HG02642 (cell line): ENCODE measurements at regions not wholly inside any gene's neighbourhood (a gene's known extent, or its start where the extent isn't known, plus 50 kb on each side); places are given as distances from the start of the nearest gene placed in this dataset.
A peak's percentile ranks its signal among the peaks of the same experiment; 100 is the strongest.

ENCODE experiments used
- ATAC-seq: cut with Tn5 transposase; IDR thresholded peaks from one replicate; pipeline ENCODE4 v1.9.1; 2021; ENCODE audit warnings: mild to moderate bottlenecking; ENCODE audit not compliant: unreplicated experiment, poor library complexity

DNA sequence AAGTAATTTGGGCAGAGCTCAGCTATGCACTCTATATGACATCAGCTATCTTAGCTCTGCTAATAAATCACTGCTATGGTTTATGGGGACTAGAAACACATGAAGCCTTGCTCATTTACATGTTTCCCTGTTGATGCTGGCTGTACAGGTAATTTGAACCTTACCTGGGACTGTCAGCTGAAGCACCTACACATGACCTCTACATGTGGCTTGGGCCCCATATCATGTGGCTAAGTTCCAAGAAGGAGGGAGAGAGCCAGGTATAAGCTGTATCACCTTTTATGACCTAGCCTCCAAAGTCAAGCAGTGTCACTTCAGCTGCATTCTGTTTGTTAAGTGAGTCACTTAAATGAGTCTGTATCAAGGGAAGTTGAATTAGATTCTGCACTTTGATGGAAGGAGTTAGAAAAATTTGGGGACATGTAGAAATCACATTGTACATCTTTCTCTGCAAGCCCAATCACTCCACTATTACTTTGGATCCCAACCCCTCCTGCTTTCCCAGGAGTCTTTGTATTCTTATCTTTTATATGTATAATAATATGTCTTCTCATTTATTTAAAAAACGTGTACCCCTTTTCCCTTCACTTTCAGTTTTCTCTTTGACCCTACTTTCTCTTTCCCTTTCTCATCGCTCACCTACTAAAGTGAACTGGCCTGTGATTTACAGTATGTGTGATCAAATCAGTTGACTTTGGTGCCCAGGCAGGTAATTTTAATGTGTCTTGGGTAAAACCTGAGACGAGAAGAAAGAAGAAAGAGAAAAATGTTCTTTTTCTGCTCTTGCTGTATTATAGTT is 53.4 kb upstream of the PRKACB start:
- ATAC-seq: peak; percentile 78

- no peak for ATAC-seq
Measured at GRCh38 chr1:84089867-84090266, 54.2 kb upstream of the PRKACB start.

- ATAC-seq: no peak
Measured at GRCh38 chr1:84089465-84089864, 54.6 kb upstream of the PRKACB start.

DNA sequence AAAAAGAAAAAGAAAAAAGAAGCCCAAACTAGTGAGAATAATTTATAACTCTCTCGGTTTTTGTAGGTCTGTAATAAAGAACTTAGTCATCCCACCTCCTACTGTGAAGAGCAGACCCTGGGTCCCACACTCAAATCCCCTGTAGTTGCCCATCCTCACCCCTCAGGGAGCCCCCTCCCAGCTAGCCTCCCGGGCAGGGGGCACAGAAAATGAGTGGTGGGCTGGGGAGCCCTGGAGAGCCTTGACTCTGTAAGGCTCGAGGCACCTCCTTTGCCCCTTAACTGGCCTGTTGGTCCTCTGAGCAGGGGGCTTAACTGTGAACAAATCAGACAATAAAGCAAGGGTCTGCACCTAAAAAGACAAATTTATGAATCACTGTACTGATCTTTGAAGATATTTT is 57.5 kb upstream of the PRKACB start:
- ATAC-seq: no peak

DNA sequence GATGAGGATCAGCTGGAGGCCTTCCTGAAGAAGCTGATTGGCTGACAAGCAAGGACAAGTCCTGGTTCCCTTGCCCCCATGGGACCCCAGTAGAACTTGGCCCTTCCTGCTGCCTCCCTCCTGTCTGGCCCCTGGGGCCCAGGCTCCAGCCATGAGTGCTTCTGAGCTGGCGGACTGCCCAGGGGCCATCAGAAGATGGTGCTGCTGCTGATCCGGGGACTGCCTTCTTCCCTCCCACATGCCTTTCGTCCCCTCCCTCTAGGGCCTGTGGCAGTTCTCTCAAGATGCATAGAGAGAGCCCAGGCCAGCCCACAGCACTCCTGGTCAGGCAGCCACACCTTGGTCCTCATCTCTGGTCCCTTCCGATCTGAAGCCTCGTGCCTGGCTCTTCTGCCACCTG is 57.9 kb upstream of the PRKACB start:
- ATAC-seq: no peak

GRCh38 chr1:84083307-84083706 is 60.8 kb upstream of the PRKACB start:
- ATAC-seq: no peak

DNA sequence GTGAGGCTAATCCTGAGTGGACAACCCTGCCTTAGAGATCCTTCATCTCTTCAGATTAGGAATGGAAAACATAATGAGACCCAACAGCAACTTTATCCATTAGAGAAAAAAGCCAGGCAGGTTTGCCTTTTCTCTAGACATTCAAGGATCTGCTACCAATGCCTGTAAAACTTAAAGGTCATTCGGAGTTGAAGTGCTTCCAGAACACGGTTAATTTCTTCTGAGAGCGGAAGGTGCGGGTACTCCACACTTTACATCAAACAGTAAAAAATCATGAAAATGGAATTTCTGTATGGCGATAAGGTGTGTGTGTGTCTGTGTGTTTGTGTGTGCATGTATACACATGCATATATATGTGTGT is 65.2 kb upstream of the PRKACB start:
- no peak for ATAC-seq

DNA sequence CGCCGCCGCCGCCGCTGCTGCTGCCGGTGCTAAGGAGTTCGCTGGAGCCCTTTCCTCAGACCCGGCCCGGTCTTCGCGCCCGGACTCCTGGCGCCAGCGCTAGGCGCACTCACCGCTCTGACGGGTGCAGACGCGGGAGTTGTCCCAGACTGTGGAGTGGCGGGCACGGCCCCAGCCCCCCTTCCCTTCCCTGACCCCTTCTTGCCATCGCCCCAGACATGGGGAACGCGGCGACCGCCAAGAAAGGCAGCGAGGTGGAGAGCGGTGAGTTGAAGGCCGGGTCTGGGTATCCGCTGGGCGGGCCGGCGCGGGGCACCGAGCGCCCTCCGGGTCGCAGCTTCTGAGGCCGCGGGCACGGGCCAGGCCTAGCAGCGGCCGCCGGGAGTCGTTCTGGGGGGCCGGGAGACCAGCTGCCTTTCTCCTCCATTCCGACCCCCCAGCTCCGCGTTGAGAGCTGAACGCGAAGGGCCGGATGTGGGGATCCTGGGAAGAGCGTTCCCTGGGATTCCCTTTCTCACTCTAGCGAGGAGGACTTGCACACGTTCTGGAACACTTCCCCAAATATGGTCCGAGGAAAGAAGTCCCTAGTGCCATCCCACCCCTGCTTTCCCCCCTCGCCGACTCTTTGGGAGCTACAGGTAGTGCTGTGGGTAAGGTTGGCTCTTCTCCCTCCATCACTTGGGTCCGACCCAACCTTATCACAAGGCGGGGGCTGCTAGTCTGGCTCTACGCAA is 65.8 kb upstream of the PRKACB start:
- ATAC-seq: peak; percentile 44

- ATAC-seq: peak; percentile 97
Measured at GRCh38 chr1:84077476-84078107, 66.5 kb upstream of the PRKACB start.

DNA sequence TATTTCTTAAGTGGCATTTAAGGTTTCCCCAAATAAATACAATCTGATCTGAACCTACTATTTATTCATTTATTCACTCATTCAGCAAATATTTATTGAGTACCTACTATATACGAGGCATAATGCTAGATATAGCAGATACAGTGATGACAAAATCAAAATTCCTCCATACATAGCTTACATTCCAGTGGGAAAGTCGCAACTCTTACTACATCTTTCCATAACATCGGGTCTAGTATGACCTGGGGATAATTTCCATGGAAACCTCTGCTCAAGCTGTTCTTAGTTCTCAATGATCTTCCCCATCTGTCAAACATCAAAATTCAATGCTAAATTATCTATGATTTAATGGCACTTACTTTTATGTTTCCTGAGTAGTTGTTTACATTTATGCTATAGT is 70.8 kb upstream of the PRKACB start:
- ATAC-seq: no peak

DNA sequence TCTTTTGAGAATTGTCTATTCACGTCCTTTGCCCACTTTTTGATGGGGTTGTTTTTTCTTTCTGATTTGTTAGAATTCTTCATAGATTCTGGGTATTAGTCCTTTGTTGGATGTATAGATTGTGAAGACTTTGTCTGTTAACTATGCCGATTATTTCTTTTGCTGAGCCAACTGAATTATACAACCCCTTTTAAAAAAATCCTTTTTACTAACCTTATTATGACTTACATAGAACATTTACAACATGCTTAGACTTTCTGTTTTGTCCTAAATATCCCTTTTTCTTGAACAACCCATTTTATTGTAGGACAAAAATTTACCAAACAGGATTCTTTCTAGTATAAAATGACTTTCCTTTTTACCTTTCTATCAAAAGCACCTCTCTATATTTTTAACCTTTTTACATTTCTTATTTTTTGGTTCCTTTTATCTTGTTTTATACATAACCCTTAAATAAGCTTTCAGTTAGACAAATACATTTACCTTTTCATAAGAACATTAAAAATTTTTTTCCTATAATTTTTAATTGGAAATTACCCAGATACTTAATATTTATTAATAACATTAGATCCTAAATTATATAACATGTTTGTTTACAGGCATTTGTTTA is 70.4 kb upstream of the TTLL7 start:
- no peak for ATAC-seq

DNA sequence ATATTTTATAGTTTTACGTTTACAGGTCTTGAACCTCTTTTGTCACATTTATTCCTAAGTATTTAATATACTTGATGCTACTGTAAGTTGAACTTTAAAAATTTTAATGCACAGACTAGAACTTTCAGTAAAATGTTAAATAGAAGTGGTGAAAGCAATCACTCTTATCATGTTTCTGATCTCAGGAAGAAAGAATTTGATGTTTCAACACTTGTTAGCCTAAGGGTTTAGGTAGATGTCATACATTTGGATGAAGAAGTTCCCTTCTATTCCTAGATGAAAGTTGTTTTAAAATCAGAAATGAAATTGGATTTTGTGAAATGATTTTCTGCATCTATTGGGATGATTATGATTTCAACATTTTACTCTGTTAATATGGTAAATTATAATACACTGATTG is 63.6 kb upstream of the TTLL7 start:
- no peak for ATAC-seq

- ATAC-seq: no peak
Measured at GRCh38 chr1:84061336-84061735, 62.4 kb upstream of the TTLL7 start.

- no peak for ATAC-seq
Measured at GRCh38 chr1:84060781-84061180, 61.8 kb upstream of the TTLL7 start.

DNA sequence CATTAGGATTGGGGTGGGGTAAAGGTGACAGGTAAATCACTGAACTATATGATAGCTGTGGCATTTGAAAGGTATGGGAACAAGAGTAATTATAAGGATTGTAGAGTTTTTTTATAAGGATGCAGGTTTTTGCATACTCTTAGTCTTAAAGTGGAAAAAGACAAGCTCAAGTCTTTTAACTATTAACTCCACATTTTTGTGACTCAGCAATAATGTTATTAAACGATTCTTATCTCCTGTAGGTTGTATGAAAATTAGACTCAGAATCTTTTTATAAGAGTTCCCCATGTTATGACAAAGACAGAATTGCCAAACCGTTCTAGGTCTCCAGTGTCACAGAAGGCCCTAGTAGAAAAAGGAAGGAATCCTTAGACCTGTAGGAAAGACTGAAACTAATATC is 49.9 kb upstream of the TTLL7 start:
- no peak for ATAC-seq
